Fibroblast of mammary gland (primary cell): ENCODE measurements at regions not wholly inside any gene's neighbourhood (a gene's known extent, or its start where the extent isn't known, plus 50 kb on each side); places are given as distances from the start of the nearest gene placed in this dataset.

ENCODE experiments used
- DNase-seq: peaks from one replicate; pipeline ENCODE4 v3.0.0-alpha.2; 2010; ENCODE audit warnings: low read depth
- H3K4me3 ChIP-seq: 2 replicates; pipeline ENCODE4 v1.5.1; 2011; ENCODE audit warnings: low read depth, mild to moderate bottlenecking, low read length, moderate library complexity; ENCODE audit not compliant: control insufficient read depth
- CTCF ChIP-seq: conservative IDR thresholded peaks from 2 replicates; pipeline ENCODE4 v1.5.1; 2011; ENCODE audit warnings: low read depth, low read length, inconsistent platforms; ENCODE audit not compliant: control insufficient read depth, insufficient read depth

- no peak overlapping the region for H3K4me3 ChIP-seq
- TF ChIP-seq CTCF: peak; percentile 31
- peak; percentile 55 for DNase-seq
Observed at GRCh38 chr10:117684672-117685211, 142.2 kb downstream of the EMX2 start.

- H3K4me3 ChIP-seq: no peak overlapping the region
- TF ChIP-seq CTCF: no peak
- no peak for DNase-seq
Observed at GRCh38 chr10:117685431-117685830, 142.9 kb downstream of the EMX2 start.

GRCh38 chr10:117686606-117687005 is 144.1 kb downstream of the EMX2 start:
- DNase-seq: no peak
- H3K4me3 ChIP-seq: no peak overlapping the region
- TF ChIP-seq CTCF: no peak

DNA sequence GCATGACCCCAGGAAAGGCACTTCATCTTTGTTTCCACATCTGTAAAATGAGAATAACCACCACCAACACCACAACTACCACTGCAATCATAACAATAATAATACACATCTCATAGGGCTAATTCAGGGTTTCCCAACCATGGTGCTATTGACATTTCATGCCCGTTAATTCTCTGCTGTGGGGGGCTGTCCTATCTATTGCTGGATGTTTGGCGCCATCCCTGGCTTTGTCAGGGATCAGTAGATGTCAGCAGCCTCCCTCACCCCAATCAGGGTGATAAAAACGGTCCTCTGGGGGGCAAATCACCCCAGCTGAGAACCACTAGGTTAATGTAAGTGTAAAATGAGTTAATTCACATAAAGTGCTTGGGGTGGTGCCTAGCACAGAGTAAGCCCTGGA is 145.8 kb downstream of the EMX2 start:
- TF ChIP-seq CTCF: no peak

GRCh38 chr10:117689566-117689965 is 147.0 kb downstream of the EMX2 start:
- no peak for TF ChIP-seq CTCF
- DNase-seq: no peak
- H3K4me3 ChIP-seq: no peak overlapping the region

More for the DNA sequence above, 145.8 kb downstream of the EMX2 start:
- DNase-seq: no peak
- no peak overlapping the region for H3K4me3 ChIP-seq

- no peak for TF ChIP-seq CTCF
Observed at GRCh38 chr10:117690359-117690758, 147.8 kb downstream of the EMX2 start.

DNA sequence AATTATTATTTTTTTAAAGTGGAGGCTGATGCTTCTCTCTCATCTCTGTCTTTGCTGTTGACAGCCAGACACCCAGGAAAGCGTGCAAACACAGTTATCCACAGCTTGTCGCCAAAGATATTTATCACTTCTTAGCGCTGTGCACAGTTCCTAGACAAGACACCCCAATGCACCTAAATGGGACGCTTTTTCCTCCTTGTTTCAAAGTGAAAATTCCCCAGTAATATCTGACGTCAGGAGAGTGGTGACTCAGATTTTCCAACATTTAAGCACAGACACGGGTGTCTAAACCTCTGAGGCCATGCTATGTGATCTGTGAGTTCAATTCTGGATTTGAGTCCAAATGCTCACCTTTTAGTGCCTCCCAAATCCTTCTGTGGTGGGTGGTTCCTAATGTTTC is 151.6 kb downstream of the EMX2 start:
- no peak overlapping the region for H3K4me3 ChIP-seq
- peak; percentile 27 for DNase-seq
- TF ChIP-seq CTCF: no peak

More at GRCh38 chr10:117690359-117690758, 147.8 kb downstream of the EMX2 start:
- no peak for DNase-seq
- no peak overlapping the region for H3K4me3 ChIP-seq
